ENCODE measurements at regions not wholly inside any gene's neighbourhood (a gene's known extent, or its start where the extent isn't known, plus 50 kb on each side); places are given as distances from the start of the nearest gene placed in this dataset.

- TF ChIP-seq, protein P1, sequence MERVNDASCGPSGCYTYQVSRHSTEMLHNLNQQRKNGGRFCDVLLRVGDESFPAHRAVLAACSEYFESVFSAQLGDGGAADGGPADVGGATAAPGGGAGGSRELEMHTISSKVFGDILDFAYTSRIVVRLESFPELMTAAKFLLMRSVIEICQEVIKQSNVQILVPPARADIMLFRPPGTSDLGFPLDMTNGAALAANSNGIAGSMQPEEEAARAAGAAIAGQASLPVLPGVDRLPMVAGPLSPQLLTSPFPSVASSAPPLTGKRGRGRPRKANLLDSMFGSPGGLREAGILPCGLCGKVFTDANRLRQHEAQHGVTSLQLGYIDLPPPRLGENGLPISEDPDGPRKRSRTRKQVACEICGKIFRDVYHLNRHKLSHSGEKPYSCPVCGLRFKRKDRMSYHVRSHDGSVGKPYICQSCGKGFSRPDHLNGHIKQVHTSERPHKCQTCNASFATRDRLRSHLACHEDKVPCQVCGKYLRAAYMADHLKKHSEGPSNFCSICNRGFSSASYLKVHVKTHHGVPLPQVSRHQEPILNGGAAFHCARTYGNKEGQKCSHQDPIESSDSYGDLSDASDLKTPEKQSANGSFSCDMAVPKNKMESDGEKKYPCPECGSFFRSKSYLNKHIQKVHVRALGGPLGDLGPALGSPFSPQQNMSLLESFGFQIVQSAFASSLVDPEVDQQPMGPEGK (CRISPR knock-in tag; IDR thresholded peaks at IDR 0.05; ENCODE audit: borderline replicate concordance) = no peak
Measured at GRCh38 chr16:73483076-73483791, 435.3 kb upstream of the ZFHX3 start (continued).

DNA sequence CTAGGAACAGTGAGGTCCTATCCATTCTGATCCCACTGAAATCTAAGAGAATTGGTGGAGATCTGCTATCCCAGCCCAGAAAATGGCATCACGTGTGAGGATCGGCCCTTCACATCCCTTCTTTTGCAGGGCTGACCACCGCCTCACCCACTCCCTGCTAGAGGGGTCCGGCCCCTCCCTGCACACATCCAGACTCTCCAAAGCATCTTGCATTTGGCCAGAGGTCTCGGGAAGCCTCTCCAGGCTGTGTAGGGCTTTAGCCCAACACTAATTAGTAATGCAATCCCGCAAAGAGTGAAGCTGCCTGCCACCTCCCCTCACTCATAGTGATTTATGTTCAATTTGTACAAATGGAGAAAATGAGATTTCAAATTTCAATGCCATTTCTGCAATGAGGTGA lies 434.4 kb upstream of the ZFHX3 start:
- TF ChIP-seq BACH2 (CRISPR knock-in tag; IDR thresholded peaks at IDR 0.05; ENCODE audit: borderline replicate concordance) (no peak), ZNF8 (CRISPR knock-in tag; IDR thresholded peaks at IDR 0.05) (no peak), ZFP30 (CRISPR knock-in tag; IDR thresholded peaks at IDR 0.05) (no peak), TCF4 (CRISPR knock-in tag; IDR thresholded peaks at IDR 0.05; ENCODE audit: borderline replicate concordance) (no peak), CREB5 (CRISPR knock-in tag; IDR thresholded peaks at IDR 0.05; ENCODE audit: low read depth) (no peak), GLIS3 (CRISPR knock-in tag; IDR thresholded peaks at IDR 0.05) (no peak), CSDC2 (CRISPR knock-in tag; IDR thresholded peaks at IDR 0.05) (no peak), ESRRG (CRISPR knock-in tag; IDR thresholded peaks at IDR 0.05) (no peak), OSR1 (CRISPR knock-in tag; IDR thresholded peaks at IDR 0.05) (no peak)
- TF ChIP-seq, protein P2, sequence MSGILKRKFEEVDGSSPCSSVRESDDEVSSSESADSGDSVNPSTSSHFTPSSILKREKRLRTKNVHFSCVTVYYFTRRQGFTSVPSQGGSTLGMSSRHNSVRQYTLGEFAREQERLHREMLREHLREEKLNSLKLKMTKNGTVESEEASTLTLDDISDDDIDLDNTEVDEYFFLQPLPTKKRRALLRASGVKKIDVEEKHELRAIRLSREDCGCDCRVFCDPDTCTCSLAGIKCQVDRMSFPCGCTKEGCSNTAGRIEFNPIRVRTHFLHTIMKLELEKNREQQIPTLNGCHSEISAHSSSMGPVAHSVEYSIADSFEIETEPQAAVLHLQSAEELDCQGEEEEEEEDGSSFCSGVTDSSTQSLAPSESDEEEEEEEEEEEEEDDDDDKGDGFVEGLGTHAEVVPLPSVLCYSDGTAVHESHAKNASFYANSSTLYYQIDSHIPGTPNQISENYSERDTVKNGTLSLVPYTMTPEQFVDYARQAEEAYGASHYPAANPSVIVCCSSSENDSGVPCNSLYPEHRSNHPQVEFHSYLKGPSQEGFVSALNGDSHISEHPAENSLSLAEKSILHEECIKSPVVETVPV (CRISPR knock-in tag; IDR thresholded peaks at IDR 0.05) = no peak
- ATAC-seq = no peak

- no peak for TF ChIP-seq GLIS3 (CRISPR knock-in tag; IDR thresholded peaks at IDR 0.05)
- no peak for TF ChIP-seq ZFP30 (CRISPR knock-in tag; IDR thresholded peaks at IDR 0.05)
- no peak for TF ChIP-seq ESRRG (CRISPR knock-in tag; IDR thresholded peaks at IDR 0.05)
- no peak for TF ChIP-seq RARB (CRISPR knock-in tag; IDR thresholded peaks at IDR 0.05)
- TF ChIP-seq, protein P2 (CRISPR knock-in tag; IDR thresholded peaks at IDR 0.05) = no peak
- TF ChIP-seq BACH2 (CRISPR knock-in tag; IDR thresholded peaks at IDR 0.05; ENCODE audit: borderline replicate concordance) = no peak
- TF ChIP-seq, protein P1 (CRISPR knock-in tag; IDR thresholded peaks at IDR 0.05; ENCODE audit: borderline replicate concordance) = no peak
- TF ChIP-seq ZNF70 (CRISPR knock-in tag; IDR thresholded peaks at IDR 0.05) = no peak
- TF ChIP-seq CREB5 (CRISPR knock-in tag; IDR thresholded peaks at IDR 0.05; ENCODE audit: low read depth) = no peak
- TF ChIP-seq ZNF565 (CRISPR knock-in tag; conservative IDR thresholded peaks at IDR 0.05; ENCODE audit: low read depth) = no peak
- ATAC-seq = no peak
Measured at GRCh38 chr16:73480381-73480780, 432.5 kb upstream of the ZFHX3 start.

GRCh38 chr16:73473713-73474112 lies 425.8 kb upstream of the ZFHX3 start:
- TF ChIP-seq ZNF8 (CRISPR knock-in tag; IDR thresholded peaks at IDR 0.05) (no peak), TCF4 (CRISPR knock-in tag; IDR thresholded peaks at IDR 0.05; ENCODE audit: borderline replicate concordance) (peak; percentile 63), TOX (CRISPR knock-in tag; IDR thresholded peaks at IDR 0.05; ENCODE audit: borderline replicate concordance) (no peak), CREB5 (CRISPR knock-in tag; IDR thresholded peaks at IDR 0.05; ENCODE audit: low read depth) (no peak), ZFP30 (CRISPR knock-in tag; IDR thresholded peaks at IDR 0.05) (no peak), RARB (CRISPR knock-in tag; IDR thresholded peaks at IDR 0.05) (no peak), ZNF565 (CRISPR knock-in tag; conservative IDR thresholded peaks at IDR 0.05; ENCODE audit: low read depth) (no peak), BACH2 (CRISPR knock-in tag; IDR thresholded peaks at IDR 0.05; ENCODE audit: borderline replicate concordance) (no peak)
- TF ChIP-seq, protein P3, sequence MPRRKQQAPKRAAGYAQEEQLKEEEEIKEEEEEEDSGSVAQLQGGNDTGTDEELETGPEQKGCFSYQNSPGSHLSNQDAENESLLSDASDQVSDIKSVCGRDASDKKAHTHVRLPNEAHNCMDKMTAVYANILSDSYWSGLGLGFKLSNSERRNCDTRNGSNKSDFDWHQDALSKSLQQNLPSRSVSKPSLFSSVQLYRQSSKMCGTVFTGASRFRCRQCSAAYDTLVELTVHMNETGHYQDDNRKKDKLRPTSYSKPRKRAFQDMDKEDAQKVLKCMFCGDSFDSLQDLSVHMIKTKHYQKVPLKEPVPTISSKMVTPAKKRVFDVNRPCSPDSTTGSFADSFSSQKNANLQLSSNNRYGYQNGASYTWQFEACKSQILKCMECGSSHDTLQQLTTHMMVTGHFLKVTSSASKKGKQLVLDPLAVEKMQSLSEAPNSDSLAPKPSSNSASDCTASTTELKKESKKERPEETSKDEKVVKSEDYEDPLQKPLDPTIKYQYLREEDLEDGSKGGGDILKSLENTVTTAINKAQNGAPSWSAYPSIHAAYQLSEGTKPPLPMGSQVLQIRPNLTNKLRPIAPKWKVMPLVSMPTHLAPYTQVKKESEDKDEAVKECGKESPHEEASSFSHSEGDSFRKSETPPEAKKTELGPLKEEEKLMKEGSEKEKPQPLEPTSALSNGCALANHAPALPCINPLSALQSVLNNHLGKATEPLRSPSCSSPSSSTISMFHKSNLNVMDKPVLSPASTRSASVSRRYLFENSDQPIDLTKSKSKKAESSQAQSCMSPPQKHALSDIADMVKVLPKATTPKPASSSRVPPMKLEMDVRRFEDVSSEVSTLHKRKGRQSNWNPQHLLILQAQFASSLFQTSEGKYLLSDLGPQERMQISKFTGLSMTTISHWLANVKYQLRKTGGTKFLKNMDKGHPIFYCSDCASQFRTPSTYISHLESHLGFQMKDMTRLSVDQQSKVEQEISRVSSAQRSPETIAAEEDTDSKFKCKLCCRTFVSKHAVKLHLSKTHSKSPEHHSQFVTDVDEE (CRISPR knock-in tag; IDR thresholded peaks at IDR 0.05) = 0 out of 2 replicates have a peak, but pooled peaks have one; percentile 18
- TF ChIP-seq, protein P2 (CRISPR knock-in tag; IDR thresholded peaks at IDR 0.05) = no peak
- ATAC-seq = no peak; the same call in 2 of the 3 replicates

Data from SK-N-SH treated with all-trans-retinoic acid at 6 μM for 48 hours (cell line).